Upper lobe of left lung (tissue), 6 donors: ENCODE measurements at regions not wholly inside any gene's neighbourhood (a gene's known extent, or its start where the extent isn't known, plus 50 kb on each side); places are given as distances from the start of the nearest gene placed in this dataset.

Experiments used
- ATAC-seq, 2 donors: fragments of 200-7000 bp; cut with Tn5 transposase; one replicate each; pipeline ENCODE4 v1.9.1; 2022; ENCODE audit warnings: mild to moderate bottlenecking in 2 of 2, moderate library complexity in 2 of 2; ENCODE audit not compliant: low FRiP score in 2 of 2
- DNase-seq, 2 donors: peaks; one replicate each; pipeline ENCODE4 v3.0.0-alpha.2; 2019 to 2020
- H3K27ac ChIP-seq, 4 donors: fragments of 200-600 bp; sonication (generic); one replicate each; pipeline ENCODE4 v1.5.1; 2016 to 2019
- H3K27me3 ChIP-seq, 4 donors: fragments of 200-600 bp; sonication (generic); one replicate each; pipeline ENCODE4 v1.5.1; 2017 to 2019
- H3K36me3 ChIP-seq, 4 donors: fragments of 200-600 bp; sonication (generic); one replicate each; pipeline ENCODE4 v1.5.1; 2016 to 2019
- H3K4me1 ChIP-seq, 4 donors: fragments of 200-600 bp; sonication (generic); one replicate each; pipeline ENCODE4 v1.5.1; 2018 to 2019
- H3K4me3 ChIP-seq, 4 donors: fragments of 200-600 bp; sonication (generic); one replicate each; pipeline ENCODE4 v1.5.1; 2017 to 2019; ENCODE audit warnings: mild to moderate bottlenecking in 2 of 4, moderate library complexity in 1 of 4
- H3K9me3 ChIP-seq, 4 donors: fragments of 200-600 bp; sonication (generic); one replicate each; pipeline ENCODE4 v1.5.1; 2018 to 2019
- EP300 ChIP-seq, 4 donors: sonication (generic); formaldehyde crosslinking; IDR thresholded peaks; one replicate each; pipeline ENCODE4 v1.5.1; 2017; ENCODE audit warnings: antibody characterized with exemption in 4 of 4, control low read depth in 2 of 4
- POLR2A ChIP-seq, 4 donors: fragments of 450-650 bp; IDR thresholded peaks; one replicate each; pipeline ENCODE4 v1.5.1; 2016 to 2017; ENCODE audit warnings: antibody characterized with exemption in 4 of 4, mild to moderate bottlenecking in 2 of 4
- POLR2AphosphoS5 ChIP-seq, 2 donors: sonication (generic); formaldehyde crosslinking; IDR thresholded peaks; one replicate each; pipeline ENCODE4 v1.5.1; 2017; ENCODE audit warnings: antibody characterized with exemption in 2 of 2
- WGBS, 2 donors: methylation state at CpG; one replicate each; pipeline ENCODE4 v1.1.5; 2017 to 2018; 5-methylcytosine and 5-hydroxymethylcytosine counted together
- TF ChIP-seq, protein P1 (sequence below), 6 experiments: fragments of 450-650 bp in 4 of 6; fragments of 200-600 bp in 2 of 6; sonication (generic) in 2 of 6; IDR thresholded peaks; one replicate each; pipeline ENCODE4 v1.5.1; 2016 to 2019; ENCODE audit warnings: antibody characterized with exemption in 6 of 6
- donor health status: DM: no; HTN: no; CAD: no; lungs with moderate emphysema.
- donor health status: DM: no; HTN: yes; CAD: no; lungs with severe emphysema.

DNA sequence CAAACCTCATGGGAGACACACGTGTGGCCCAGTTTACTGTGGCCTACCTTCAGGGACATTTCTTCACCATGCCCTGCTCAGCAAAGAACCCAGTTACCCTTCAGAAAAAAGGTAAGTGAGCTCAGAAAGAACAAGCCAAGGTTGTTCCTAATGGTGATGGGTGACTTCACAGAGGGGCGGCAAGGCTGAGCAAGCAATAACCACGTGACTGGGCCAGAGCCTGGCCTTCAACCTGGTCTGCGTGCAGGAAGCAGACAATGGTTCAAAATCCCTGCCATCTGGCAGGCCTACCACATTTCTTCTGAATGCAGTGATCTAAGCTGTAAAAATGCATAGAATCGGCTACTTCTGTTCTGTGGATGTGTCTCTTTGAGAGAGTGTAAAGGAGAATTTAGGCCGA is 115.5 kb upstream of the CST7 start:
- WGBS, 2 donors = 84 to 92% methylated on average over 5 to 6 of the region's 6 CpGs
- DNase-seq (no peak), ATAC-seq (no peak)
- Histone ChIP-seq H3K9me3 (no peaks in the 10 kb centered on the region), H3K4me1 (no peaks in the 10 kb centered on the region), H3K36me3 (no peaks in the 10 kb centered on the region), H3K4me3 (no peak overlapping the region), H3K27me3 (no peaks in the 10 kb centered on the region), H3K27ac (no peak overlapping the region)
- TF ChIP-seq POLR2AphosphoS5 (IDR thresholded peaks at IDR 0.05) = no peak
- TF ChIP-seq POLR2A (IDR thresholded peaks at IDR 0.05) = no peak
- TF ChIP-seq, protein P1, sequence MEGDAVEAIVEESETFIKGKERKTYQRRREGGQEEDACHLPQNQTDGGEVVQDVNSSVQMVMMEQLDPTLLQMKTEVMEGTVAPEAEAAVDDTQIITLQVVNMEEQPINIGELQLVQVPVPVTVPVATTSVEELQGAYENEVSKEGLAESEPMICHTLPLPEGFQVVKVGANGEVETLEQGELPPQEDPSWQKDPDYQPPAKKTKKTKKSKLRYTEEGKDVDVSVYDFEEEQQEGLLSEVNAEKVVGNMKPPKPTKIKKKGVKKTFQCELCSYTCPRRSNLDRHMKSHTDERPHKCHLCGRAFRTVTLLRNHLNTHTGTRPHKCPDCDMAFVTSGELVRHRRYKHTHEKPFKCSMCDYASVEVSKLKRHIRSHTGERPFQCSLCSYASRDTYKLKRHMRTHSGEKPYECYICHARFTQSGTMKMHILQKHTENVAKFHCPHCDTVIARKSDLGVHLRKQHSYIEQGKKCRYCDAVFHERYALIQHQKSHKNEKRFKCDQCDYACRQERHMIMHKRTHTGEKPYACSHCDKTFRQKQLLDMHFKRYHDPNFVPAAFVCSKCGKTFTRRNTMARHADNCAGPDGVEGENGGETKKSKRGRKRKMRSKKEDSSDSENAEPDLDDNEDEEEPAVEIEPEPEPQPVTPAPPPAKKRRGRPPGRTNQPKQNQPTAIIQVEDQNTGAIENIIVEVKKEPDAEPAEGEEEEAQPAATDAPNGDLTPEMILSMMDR (IDR thresholded peaks at IDR 0.05) = no peak
- TF ChIP-seq EP300 (IDR thresholded peaks at IDR 0.05) = no peak

DNA sequence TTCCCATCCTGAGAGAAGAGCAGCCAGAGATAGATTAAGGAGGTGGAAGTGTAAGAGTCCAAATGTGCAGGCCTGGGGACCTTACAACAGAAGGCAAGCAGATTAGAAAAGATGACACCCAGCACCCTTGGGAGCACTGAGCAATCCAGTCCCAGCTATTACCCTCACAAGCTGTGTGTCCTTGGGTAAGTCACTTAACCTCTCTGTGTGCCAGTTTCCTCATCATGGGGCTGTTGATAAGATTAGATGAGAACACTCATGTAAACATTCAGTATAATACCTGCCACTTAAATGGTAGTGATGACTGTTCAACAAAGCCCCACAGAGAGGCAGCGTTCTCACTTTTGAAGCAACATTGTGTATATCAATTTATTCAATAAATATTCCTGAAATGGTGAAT is 114.8 kb upstream of the CST7 start:
- H3K27me3 ChIP-seq = no peaks in the 10 kb centered on the region
- no peaks in the 10 kb centered on the region for H3K36me3 ChIP-seq
- 88 to 92% methylated on average over 1 of the region's 1 CpG for WGBS, 2 donors
- H3K9me3 ChIP-seq = no peaks in the 10 kb centered on the region
- H3K27ac ChIP-seq = no peak overlapping the region
- ATAC-seq (no peak), DNase-seq (no peak)
- no peak overlapping the region for H3K4me3 ChIP-seq
- H3K4me1 ChIP-seq = no peaks in the 10 kb centered on the region
- TF ChIP-seq POLR2A (IDR thresholded peaks at IDR 0.05) (no peak), POLR2AphosphoS5 (IDR thresholded peaks at IDR 0.05) (no peak), EP300 (IDR thresholded peaks at IDR 0.05) (no peak)
- TF ChIP-seq, protein P1 (IDR thresholded peaks at IDR 0.05) = no peak

DNA sequence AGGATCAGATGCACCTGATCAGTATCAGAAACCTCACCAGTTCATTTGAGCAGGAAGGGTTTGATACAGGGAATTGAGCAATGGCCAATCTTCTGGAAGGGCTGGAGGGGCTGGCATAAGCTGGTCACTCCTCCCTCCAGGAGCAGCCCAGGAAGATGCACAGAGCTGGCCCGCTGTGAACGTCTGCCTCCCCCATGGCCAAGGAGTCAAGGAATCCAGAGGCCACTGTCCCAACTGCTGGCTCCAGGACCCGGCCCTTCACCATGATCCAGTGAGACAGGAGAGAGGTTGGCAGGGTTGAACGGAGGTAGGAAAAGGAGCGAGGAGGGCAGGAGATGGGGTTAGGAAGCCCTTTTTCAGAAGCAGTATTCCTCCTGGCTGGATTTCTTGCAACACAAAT is 113.9 kb upstream of the CST7 start:
- Histone ChIP-seq H3K4me3 (no peak overlapping the region), H3K4me1 (no peaks in the 10 kb centered on the region), H3K9me3 (no peaks in the 10 kb centered on the region), H3K36me3 (no peaks in the 10 kb centered on the region), H3K27me3 (no peaks in the 10 kb centered on the region), H3K27ac (no peak overlapping the region)
- no peak for TF ChIP-seq EP300 (IDR thresholded peaks at IDR 0.05)
- TF ChIP-seq POLR2A (IDR thresholded peaks at IDR 0.05) = no peak
- no peak for TF ChIP-seq POLR2AphosphoS5 (IDR thresholded peaks at IDR 0.05)
- TF ChIP-seq, protein P1 (IDR thresholded peaks at IDR 0.05) = no peak
- no peak for DNase-seq
- no peak for ATAC-seq
- 80 to 84% methylated on average over 5 of the region's 5 CpGs for WGBS, 2 donors

DNA sequence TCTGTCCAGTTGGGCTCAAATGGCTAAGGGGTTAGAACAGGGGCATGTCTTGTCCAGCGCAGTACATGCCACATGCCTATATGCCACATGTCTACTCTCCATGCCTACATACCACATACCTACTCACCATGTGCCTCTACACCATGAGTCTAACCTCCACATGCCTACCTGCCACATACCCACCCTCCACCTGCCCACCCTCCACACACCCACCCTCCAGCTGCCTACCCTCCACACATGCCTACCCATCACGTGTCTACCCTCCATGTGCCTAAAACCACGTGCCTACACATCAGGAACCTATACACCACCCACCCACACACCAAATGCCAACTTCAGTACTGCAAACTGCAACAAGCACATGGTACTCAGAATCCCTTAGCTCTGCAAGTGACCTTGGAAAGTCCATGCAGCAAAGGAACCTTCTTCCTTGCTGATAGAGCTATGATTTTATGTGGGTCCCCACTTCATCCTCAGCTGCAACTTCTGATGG is 113.0 kb upstream of the CST7 start:
- TF ChIP-seq POLR2AphosphoS5 (IDR thresholded peaks at IDR 0.05) (no peak), EP300 (IDR thresholded peaks at IDR 0.05) (no peak), POLR2A (IDR thresholded peaks at IDR 0.05) (no peak)
- no peaks in the 10 kb centered on the region for H3K4me1 ChIP-seq
- DNase-seq = no peak
- no peak overlapping the region for H3K4me3 ChIP-seq
- 83 to 86% methylated on average over 3 of the region's 3 CpGs for WGBS, 2 donors
- ATAC-seq = no peak
- no peak overlapping the region for H3K27ac ChIP-seq
- H3K9me3 ChIP-seq = no peaks in the 10 kb centered on the region
- no peaks in the 10 kb centered on the region for H3K36me3 ChIP-seq
- H3K27me3 ChIP-seq = no peaks in the 10 kb centered on the region

DNA sequence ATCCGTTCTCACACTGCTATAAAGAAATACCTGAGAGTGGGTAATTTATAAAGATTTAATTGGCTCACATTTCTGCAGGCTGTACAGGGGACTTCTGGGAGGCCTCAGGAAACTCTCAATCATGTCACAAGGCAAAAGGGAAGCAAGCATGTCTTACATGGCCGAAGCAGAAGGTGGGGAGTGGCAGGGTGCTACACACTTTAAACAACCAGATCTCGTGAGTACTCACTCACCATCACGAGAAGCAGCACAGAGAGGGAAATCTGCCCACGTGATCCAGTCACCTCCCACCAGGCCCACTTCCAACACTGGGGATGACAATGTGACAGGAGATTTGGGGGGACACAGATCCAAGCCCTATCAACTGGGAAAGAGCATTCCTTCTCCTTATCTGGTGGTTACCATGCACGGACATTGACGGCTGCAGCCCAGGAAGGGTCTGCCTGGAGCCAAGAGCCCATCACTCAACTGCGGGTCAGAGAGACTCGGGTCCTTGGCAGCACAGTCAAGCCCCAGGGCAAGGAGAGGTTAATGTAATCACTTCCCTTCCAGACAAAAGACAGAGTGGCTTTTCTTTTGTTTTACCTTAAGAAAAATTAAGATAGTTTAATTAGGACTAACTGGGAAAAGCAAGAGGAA is 112.3 kb upstream of the CST7 start:
- DNase-seq = no peak
- TF ChIP-seq POLR2AphosphoS5 (IDR thresholded peaks at IDR 0.05) (no peak), POLR2A (IDR thresholded peaks at IDR 0.05) (no peak), EP300 (IDR thresholded peaks at IDR 0.05) (no peak)
- TF ChIP-seq, protein P1 (IDR thresholded peaks at IDR 0.05) = no peak
- no peaks in the 10 kb centered on the region for H3K27me3 ChIP-seq
- H3K4me1 ChIP-seq = no peaks in the 10 kb centered on the region
- no peak overlapping the region for H3K27ac ChIP-seq
- no peaks in the 10 kb centered on the region for H3K9me3 ChIP-seq
- no peaks in the 10 kb centered on the region for H3K36me3 ChIP-seq
- WGBS, 2 donors = 50 to 53% methylated on average over 5 to 9 of the region's 9 CpGs
- no peak for ATAC-seq
- no peak overlapping the region for H3K4me3 ChIP-seq
